Fibroblast of lung (primary cell): ENCODE measurements at regions not wholly inside any gene's neighbourhood (a gene's known extent, or its start where the extent isn't known, plus 50 kb on each side); places are given as distances from the start of the nearest gene placed in this dataset.

ENCODE experiments used
- EZH2 ChIP-seq: IDR thresholded peaks from 2 replicates; pipeline ENCODE4 v1.5.1; 2012; ENCODE audit warnings: low read length, control low read depth, mild to moderate bottlenecking; ENCODE audit errors: missing control alignments
- TF ChIP-seq, protein P1 (sequence below), 2 donors: IDR thresholded peaks in 1 of 2; conservative IDR thresholded peaks in 1 of 2; 1 replicate in 1 of 2; 2 replicates in 1 of 2; pipeline ENCODE4 v1.5.1; 2011 to 2012; ENCODE audit warnings: low read length in 2 of 2, control low read depth in 1 of 2, inconsistent platforms in 1 of 2, low read depth in 1 of 2, mild to moderate bottlenecking in 1 of 2

DNA sequence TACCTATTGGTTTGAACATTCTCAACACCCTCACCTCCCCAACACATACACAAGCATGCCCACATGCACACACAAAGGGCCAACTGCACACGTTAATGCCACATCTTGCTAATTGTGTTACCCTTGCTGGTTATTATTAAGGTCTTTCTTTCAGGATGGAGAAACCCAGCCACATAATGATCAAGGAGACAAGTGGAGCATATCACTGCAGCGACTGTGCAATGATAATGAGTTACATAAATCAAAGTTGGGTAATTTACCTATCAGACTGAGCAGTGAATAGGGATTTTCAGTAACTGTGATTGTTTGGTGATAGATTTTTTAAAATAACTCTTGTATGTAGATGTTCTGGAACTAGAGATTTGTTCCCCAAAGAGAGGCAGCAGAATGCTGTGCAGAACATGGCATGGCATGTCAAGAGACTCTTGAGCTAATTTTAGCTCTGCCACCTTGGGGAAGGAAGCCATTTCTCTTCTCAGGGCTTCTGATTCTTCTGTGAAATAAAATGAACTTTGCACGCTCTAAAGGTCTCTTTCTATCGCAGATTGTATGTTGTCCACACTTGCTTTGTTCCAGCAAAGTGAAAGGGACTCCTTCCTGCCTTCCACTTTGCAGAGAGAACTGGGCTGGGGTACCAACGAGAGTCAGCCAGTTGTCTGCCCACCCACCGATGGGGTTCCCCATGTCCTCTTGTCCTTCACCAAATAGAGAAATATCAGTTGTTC, 126.0 kb upstream of the CAMK1G start:
- TF ChIP-seq, protein P1, sequence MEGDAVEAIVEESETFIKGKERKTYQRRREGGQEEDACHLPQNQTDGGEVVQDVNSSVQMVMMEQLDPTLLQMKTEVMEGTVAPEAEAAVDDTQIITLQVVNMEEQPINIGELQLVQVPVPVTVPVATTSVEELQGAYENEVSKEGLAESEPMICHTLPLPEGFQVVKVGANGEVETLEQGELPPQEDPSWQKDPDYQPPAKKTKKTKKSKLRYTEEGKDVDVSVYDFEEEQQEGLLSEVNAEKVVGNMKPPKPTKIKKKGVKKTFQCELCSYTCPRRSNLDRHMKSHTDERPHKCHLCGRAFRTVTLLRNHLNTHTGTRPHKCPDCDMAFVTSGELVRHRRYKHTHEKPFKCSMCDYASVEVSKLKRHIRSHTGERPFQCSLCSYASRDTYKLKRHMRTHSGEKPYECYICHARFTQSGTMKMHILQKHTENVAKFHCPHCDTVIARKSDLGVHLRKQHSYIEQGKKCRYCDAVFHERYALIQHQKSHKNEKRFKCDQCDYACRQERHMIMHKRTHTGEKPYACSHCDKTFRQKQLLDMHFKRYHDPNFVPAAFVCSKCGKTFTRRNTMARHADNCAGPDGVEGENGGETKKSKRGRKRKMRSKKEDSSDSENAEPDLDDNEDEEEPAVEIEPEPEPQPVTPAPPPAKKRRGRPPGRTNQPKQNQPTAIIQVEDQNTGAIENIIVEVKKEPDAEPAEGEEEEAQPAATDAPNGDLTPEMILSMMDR (conservative IDR thresholded peaks at IDR 0.05 in 1 of 2, IDR thresholded peaks at IDR 0.05 in 1 of 2; ENCODE audit: low read depth in 1 of 2, low read length in 2 of 2): no peak
- no peak for TF ChIP-seq EZH2
